ENCODE measurements at regions not wholly inside any gene's neighbourhood (a gene's known extent, or its start where the extent isn't known, plus 50 kb on each side); places are given as distances from the start of the nearest gene placed in this dataset.

GRCh38 chr4:83873996-83874395 lies 338.1 kb downstream of the GPAT3 start:
- DNase-seq (ENCODE audit: extremely low spot score), result no peak
- no peak for TF ChIP-seq CTCF (IDR thresholded peaks at IDR 0.05; ENCODE audit: control extremely low read depth, extremely low read depth, low read depth, missing control alignments)
- POLR2A ChIA-PET, result no interaction called here
- CTCF ChIA-PET, result no interaction called here

DNA sequence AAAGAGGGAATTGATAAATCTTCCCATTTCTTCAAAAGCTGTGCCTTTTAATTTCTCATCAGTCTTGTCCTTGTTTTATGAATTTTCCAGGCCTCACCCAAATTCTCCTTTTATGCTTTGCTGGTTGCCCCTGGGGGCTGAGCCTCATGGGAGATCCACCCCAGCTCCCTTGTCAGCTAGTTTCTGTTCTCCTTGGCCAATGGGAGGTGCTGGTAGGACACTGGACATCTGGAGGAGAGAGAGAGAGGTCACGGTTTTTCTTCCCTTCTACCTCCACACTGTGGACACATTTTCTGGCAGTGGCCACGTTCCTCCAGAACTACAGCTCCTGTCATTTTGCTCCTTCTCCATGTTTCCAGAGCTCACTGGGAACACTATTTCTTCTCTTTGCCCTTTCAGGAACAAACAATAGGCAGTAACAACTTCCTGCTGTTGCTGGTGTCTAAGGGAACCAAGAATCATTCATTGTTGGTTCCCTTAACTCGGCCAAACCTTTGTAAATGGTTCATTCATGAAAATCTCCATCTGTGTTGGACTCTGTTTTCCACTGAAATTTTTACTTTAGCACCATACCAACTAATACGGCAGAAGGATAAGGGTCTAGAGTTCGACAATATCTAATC lies 334.5 kb downstream of the GPAT3 start:
- ChIA-PET CTCF (interaction anchor here (0.7 to 1.3 kb wide), 2 partner anchors 11 to 226 kb away, joined by 3 read pairs; no protein-coding TSS in a partner anchor), POLR2A (no interaction called here)
- no peak for TF ChIP-seq CTCF (IDR thresholded peaks at IDR 0.05; ENCODE audit: control extremely low read depth, extremely low read depth, low read depth, missing control alignments)
- no peak for DNase-seq (ENCODE audit: extremely low spot score)

DNA sequence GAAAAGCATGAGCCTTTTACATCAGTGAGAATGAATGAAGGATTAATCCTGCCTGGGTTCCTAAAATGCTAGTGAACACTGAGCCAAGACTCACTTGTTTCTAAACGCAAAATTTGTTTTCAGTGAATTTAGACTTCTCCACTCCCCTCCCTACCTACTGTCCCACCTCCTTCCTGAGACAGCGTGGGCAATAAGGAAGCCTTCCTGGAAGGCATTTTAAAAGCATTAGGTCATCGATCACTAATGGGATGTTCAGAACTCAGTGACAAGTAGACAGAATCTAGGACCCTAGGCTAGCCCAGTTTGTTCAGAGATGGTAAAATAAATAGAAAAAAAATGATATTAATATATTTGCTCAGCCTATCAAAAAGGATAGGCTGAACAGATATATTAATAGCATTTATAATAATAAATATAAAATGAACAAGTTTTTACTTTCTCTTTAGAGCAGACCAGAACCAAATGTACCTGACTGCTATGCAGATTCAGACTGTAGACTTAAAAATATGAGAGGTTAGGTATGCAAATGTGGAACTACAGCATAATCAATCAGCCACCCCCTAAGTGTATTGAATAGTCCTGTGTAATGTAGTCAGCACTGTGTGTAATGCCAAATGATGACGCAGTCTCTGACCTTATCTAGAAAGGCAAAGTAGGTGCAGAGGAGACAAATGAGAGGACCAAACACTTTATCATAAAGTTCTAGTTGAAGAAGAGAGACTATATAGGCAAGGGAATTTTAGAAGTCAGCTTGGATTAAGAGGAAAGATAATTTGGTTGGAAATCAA lies 331.1 kb downstream of the GPAT3 start:
- POLR2A ChIA-PET, result no interaction called here
- no peak for TF ChIP-seq CTCF (IDR thresholded peaks at IDR 0.05; ENCODE audit: control extremely low read depth, extremely low read depth, low read depth, missing control alignments)
- CTCF ChIA-PET, result no interaction called here
- no peak for DNase-seq (ENCODE audit: extremely low spot score)

GRCh38 chr4:83865417-83866150 lies 329.7 kb downstream of the GPAT3 start:
- TF ChIP-seq CTCF (IDR thresholded peaks at IDR 0.05; ENCODE audit: control extremely low read depth, extremely low read depth, low read depth, missing control alignments), result no peak
- POLR2A ChIA-PET, result no interaction called here
- DNase-seq (ENCODE audit: extremely low spot score), result no peak
- CTCF ChIA-PET, result no interaction called here

- no peak for DNase-seq (ENCODE audit: extremely low spot score)
- ChIA-PET CTCF (no interaction called here), POLR2A (no interaction called here)
- no peak for TF ChIP-seq CTCF (IDR thresholded peaks at IDR 0.05; ENCODE audit: control extremely low read depth, extremely low read depth, low read depth, missing control alignments)
These were observed 328.3 kb downstream of the GPAT3 start for GRCh38 chr4:83864097-83864817.

DNA sequence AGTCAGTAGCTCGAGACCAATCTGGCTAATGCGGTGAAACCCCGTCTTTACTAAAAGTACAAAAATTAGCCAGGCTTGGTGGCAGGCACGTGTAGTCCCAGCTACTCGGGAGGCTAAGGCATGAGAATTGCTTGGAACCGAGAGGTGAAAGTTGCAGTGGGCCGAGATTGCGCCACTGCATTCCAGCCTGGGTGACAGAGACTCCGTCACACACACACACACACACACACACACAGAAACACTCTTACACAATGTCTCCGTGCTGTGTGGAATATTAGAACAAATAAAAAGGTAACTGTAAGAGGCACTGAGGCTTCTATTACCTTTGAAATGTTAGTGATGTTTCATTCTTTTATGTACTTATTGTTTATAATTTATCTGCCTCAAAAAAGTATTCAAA lies 326.6 kb downstream of the GPAT3 start:
- ChIA-PET POLR2A (no interaction called here), CTCF (no interaction called here)
- no peak for DNase-seq (ENCODE audit: extremely low spot score)
- TF ChIP-seq CTCF (IDR thresholded peaks at IDR 0.05; ENCODE audit: control extremely low read depth, extremely low read depth, low read depth, missing control alignments), result no peak
